ENCODE measurements at regions not wholly inside any gene's neighbourhood (a gene's known extent, or its start where the extent isn't known, plus 50 kb on each side); places are given as distances from the start of the nearest gene placed in this dataset.

GRCh38 chr6:9086331-9086730, 651.0 kb upstream of the SLC35B3 start:
- POLR2A ChIA-PET, result no interaction called here
- CTCF ChIA-PET, result no interaction called here
- no peak overlapping the region for H3K27ac ChIP-seq (ENCODE audit: low read depth, low read length)
- no peak for TF ChIP-seq CTCF (IDR thresholded peaks at IDR 0.05; ENCODE audit: low read depth, low read length)
- H3K4me3 ChIP-seq (ENCODE audit: low read depth, low read length), result no peak overlapping the region
- no peaks in the 10 kb centered on the region for H3K9me3 ChIP-seq (ENCODE audit: control insufficient read depth, insufficient read depth, low read length)
- DNase-seq (ENCODE audit: low read depth, low spot score), result no peak
- H3K27me3 ChIP-seq (ENCODE audit: control insufficient read depth, insufficient read depth, low read length), result no peaks in the 10 kb centered on the region

GRCh38 chr6:9085709-9086070, 650.3 kb upstream of the SLC35B3 start:
- Histone ChIP-seq H3K4me3 (ENCODE audit: low read depth, low read length) (no peak overlapping the region), H3K9me3 (ENCODE audit: control insufficient read depth, insufficient read depth, low read length) (no peaks in the 10 kb centered on the region), H3K27me3 (ENCODE audit: control insufficient read depth, insufficient read depth, low read length) (no peaks in the 10 kb centered on the region), H3K27ac (ENCODE audit: low read depth, low read length) (no peak overlapping the region)
- no peak for TF ChIP-seq CTCF (IDR thresholded peaks at IDR 0.05; ENCODE audit: low read depth, low read length)
- ChIA-PET POLR2A (no interaction called here), CTCF (no interaction called here)
- no peak for DNase-seq (ENCODE audit: low read depth, low spot score)

- no peak overlapping the region for H3K27ac ChIP-seq (ENCODE audit: low read depth, low read length)
- ChIA-PET CTCF (no interaction called here), POLR2A (no interaction called here)
- no peak overlapping the region for H3K4me3 ChIP-seq (ENCODE audit: low read depth, low read length)
- TF ChIP-seq CTCF (IDR thresholded peaks at IDR 0.05; ENCODE audit: low read depth, low read length), result no peak
- H3K9me3 ChIP-seq (ENCODE audit: control insufficient read depth, insufficient read depth, low read length), result no peaks in the 10 kb centered on the region
- no peaks in the 10 kb centered on the region for H3K27me3 ChIP-seq (ENCODE audit: control insufficient read depth, insufficient read depth, low read length)
- no peak for DNase-seq (ENCODE audit: low read depth, low spot score)
These were observed 649.8 kb upstream of the SLC35B3 start for GRCh38 chr6:9085054-9085708.

GRCh38 chr6:9083108-9083507, 647.8 kb upstream of the SLC35B3 start:
- TF ChIP-seq CTCF (IDR thresholded peaks at IDR 0.05; ENCODE audit: low read depth, low read length), result no peak
- CTCF ChIA-PET, result no interaction called here
- POLR2A ChIA-PET, result no interaction called here
- H3K27me3 ChIP-seq (ENCODE audit: control insufficient read depth, insufficient read depth, low read length), result no peaks in the 10 kb centered on the region
- H3K4me3 ChIP-seq (ENCODE audit: low read depth, low read length), result no peak overlapping the region
- no peaks in the 10 kb centered on the region for H3K9me3 ChIP-seq (ENCODE audit: control insufficient read depth, insufficient read depth, low read length)
- H3K27ac ChIP-seq (ENCODE audit: low read depth, low read length), result no peak overlapping the region
- no peak for DNase-seq (ENCODE audit: low read depth, low spot score)

- H3K27me3 ChIP-seq (ENCODE audit: control insufficient read depth, insufficient read depth, low read length), result no peaks in the 10 kb centered on the region
- CTCF ChIA-PET, result no interaction called here
- POLR2A ChIA-PET, result no interaction called here
- H3K27ac ChIP-seq (ENCODE audit: low read depth, low read length), result no peak overlapping the region
- no peaks in the 10 kb centered on the region for H3K9me3 ChIP-seq (ENCODE audit: control insufficient read depth, insufficient read depth, low read length)
- no peak overlapping the region for H3K4me3 ChIP-seq (ENCODE audit: low read depth, low read length)
- no peak for TF ChIP-seq CTCF (IDR thresholded peaks at IDR 0.05; ENCODE audit: low read depth, low read length)
- DNase-seq (ENCODE audit: low read depth, low spot score), result no peak
These were observed 631.4 kb upstream of the SLC35B3 start for GRCh38 chr6:9066726-9067125.
